ENCODE measurements at regions not wholly inside any gene's neighbourhood (a gene's known extent, or its start where the extent isn't known, plus 50 kb on each side); places are given as distances from the start of the nearest gene placed in this dataset.
"Not testable (repeated sequence)": the region's sequence is repeated elsewhere in the genome, so short reads cannot be mapped to it uniquely, and the experiment has no call there.

GRCh38 chr3:86464180-86464579 lies 526.8 kb downstream of the VGLL3 start:
- Histone ChIP-seq H3K4me1 (ENCODE audit: control insufficient read depth, insufficient read depth, low read length) (no peaks in the 10 kb centered on the region), H3K4me3 (ENCODE audit: low read length) (no peak overlapping the region), H3K36me3 (ENCODE audit: control insufficient read depth, insufficient read depth, low read length) (no peaks in the 10 kb centered on the region), H3K27ac (ENCODE audit: low read length) (no peak overlapping the region), H3K27me3 (ENCODE audit: control insufficient read depth, insufficient read depth, low read length) (no peaks in the 10 kb centered on the region), H3K9me3 (ENCODE audit: control insufficient read depth, low read depth, low read length) (no peaks in the 10 kb centered on the region)
- no peak for DNase-seq

DNA sequence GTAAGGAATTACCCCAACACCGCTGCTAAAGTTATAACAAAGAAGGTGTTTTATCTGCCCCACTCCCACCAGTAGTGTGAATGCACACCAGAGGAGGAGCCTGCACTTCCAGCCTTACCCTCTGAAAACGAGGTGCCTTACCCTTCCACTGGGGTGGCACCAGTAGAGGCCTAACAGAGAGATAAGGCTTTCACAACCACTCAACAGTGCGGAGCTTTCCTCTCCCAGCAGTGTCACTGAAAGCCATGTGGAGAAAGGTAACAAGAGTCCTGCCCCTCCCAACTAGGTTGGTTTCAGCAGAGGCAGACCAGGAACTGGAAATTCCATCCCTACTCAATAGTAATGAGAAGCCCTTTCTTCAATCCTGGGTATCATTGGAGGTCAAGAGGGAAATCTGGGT lies 539.2 kb downstream of the VGLL3 start:
- DNase-seq: no peak
- H3K36me3 ChIP-seq (ENCODE audit: control insufficient read depth, insufficient read depth, low read length): no peaks in the 10 kb centered on the region
- no CpG with 5 or more reads among the region's 3 CpGs for whole genome bisulfite sequencing (ENCODE audit: insufficient coverage, low lambda C conversion rate)
- H3K9me3 ChIP-seq (ENCODE audit: control insufficient read depth, low read depth, low read length): no peaks in the 10 kb centered on the region
- no peaks in the 10 kb centered on the region for H3K27me3 ChIP-seq (ENCODE audit: control insufficient read depth, insufficient read depth, low read length)
- H3K4me3 ChIP-seq (ENCODE audit: low read length): no peak overlapping the region
- H3K27ac ChIP-seq (ENCODE audit: low read length): no peak overlapping the region
- H3K4me1 ChIP-seq (ENCODE audit: control insufficient read depth, insufficient read depth, low read length): no peaks in the 10 kb centered on the region

GRCh38 chr3:86438544-86438943 lies 552.4 kb downstream of the VGLL3 start:
- H3K27ac ChIP-seq (ENCODE audit: low read length): no peak overlapping the region
- 100% methylated on average over 1 of the region's 3 CpGs for WGBS (ENCODE audit: insufficient coverage, low lambda C conversion rate)
- no peak overlapping the region for H3K4me3 ChIP-seq (ENCODE audit: low read length)
- no peaks in the 10 kb centered on the region for H3K27me3 ChIP-seq (ENCODE audit: control insufficient read depth, insufficient read depth, low read length)
- no peaks in the 10 kb centered on the region for H3K4me1 ChIP-seq (ENCODE audit: control insufficient read depth, insufficient read depth, low read length)
- no peak for DNase-seq
- no peaks in the 10 kb centered on the region for H3K36me3 ChIP-seq (ENCODE audit: control insufficient read depth, insufficient read depth, low read length)
- H3K9me3 ChIP-seq (ENCODE audit: control insufficient read depth, low read depth, low read length): no peaks in the 10 kb centered on the region

GRCh38 chr3:86427343-86427742 lies 563.6 kb downstream of the VGLL3 start:
- H3K27me3 ChIP-seq (ENCODE audit: control insufficient read depth, insufficient read depth, low read length): no peaks in the 10 kb centered on the region
- 20% methylated on average over 1 of the region's 2 CpGs for WGBS (ENCODE audit: insufficient coverage, low lambda C conversion rate)
- no peaks in the 10 kb centered on the region for H3K4me1 ChIP-seq (ENCODE audit: control insufficient read depth, insufficient read depth, low read length)
- no peaks in the 10 kb centered on the region for H3K36me3 ChIP-seq (ENCODE audit: control insufficient read depth, insufficient read depth, low read length)
- no peak for DNase-seq
- H3K4me3 ChIP-seq (ENCODE audit: low read length): no peak overlapping the region
- no peak overlapping the region for H3K27ac ChIP-seq (ENCODE audit: low read length)
- no peaks in the 10 kb centered on the region for H3K9me3 ChIP-seq (ENCODE audit: control insufficient read depth, low read depth, low read length)

DNA sequence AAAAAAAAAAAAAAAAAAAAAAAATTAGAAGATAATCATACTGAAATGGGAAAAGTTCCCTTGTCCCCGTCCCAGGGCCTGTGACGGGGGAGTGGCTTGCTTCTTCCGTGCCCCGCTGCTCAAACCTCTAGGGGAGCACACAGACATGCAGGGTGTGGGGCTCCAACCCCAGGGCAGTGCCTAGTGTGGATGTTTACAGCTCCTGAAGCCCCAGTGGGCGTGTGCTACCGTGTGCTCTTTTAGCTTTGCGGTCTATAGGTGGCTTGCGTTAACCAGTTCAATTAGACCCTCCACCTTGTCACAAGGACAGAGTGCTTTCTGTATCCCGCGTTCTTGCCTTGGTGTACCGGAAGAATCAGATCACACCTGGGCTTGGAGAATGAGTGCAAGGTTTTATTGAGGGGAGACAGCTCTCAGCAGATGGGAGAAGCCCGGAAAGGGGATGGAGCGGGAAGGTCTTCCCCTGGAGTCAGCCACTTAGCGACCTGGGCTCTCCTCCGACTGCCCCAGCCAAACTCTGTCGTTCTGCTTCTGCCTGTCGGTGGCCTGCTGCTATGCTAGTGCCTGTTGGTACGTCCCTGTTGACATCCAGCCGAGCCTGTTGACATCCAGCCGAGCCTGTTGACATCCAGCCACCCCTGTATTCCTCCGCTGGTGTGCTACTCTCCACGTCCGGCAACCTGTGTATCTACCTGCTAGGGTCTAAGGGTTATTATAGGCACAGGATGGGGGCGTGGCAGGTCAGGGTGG lies 569.8 kb downstream of the VGLL3 start:
- no CpG with 5 or more reads among the region's 24 CpGs for WGBS (ENCODE audit: insufficient coverage, low lambda C conversion rate)
- H3K9me3 ChIP-seq (ENCODE audit: control insufficient read depth, low read depth, low read length): no peaks in the 10 kb centered on the region
- H3K27me3 ChIP-seq (ENCODE audit: control insufficient read depth, insufficient read depth, low read length): no peaks in the 10 kb centered on the region
- H3K4me3 ChIP-seq (ENCODE audit: low read length): no peak overlapping the region
- no peak for DNase-seq
- H3K36me3 ChIP-seq (ENCODE audit: control insufficient read depth, insufficient read depth, low read length): no peaks in the 10 kb centered on the region
- H3K4me1 ChIP-seq (ENCODE audit: control insufficient read depth, insufficient read depth, low read length): no peaks in the 10 kb centered on the region
- H3K27ac ChIP-seq (ENCODE audit: low read length): no peak overlapping the region

GRCh38 chr3:86418861-86419260 lies 572.1 kb downstream of the VGLL3 start:
- Histone ChIP-seq H3K4me3 (ENCODE audit: low read length) (no peak overlapping the region), H3K4me1 (ENCODE audit: control insufficient read depth, insufficient read depth, low read length) (no peaks in the 10 kb centered on the region), H3K27ac (ENCODE audit: low read length) (no peak overlapping the region), H3K27me3 (ENCODE audit: control insufficient read depth, insufficient read depth, low read length) (no peaks in the 10 kb centered on the region), H3K36me3 (ENCODE audit: control insufficient read depth, insufficient read depth, low read length) (no peaks in the 10 kb centered on the region), H3K9me3 (ENCODE audit: control insufficient read depth, low read depth, low read length) (no peaks in the 10 kb centered on the region)
- no peak for DNase-seq
- no CpG with 5 or more reads among the region's 2 CpGs for WGBS (ENCODE audit: insufficient coverage, low lambda C conversion rate)

DNA sequence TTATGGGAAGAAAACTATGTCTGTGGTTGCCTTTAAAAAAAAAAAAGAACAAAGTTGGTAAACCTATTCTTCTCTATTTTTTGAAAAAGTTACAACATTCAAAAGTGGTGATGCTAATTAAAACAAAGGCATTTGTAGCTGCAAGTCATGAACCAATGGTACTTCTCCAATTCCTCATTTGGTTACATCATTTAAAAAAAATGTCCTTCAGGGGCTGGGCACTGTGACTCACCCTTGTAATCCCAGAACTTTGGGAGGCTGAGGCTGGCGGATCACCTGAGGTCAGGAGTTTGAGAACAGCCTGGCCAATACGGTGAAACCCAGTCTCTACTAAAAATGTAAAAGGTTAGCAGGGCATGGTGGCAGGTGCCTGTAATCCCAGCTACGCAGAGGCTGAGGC lies 574.6 kb downstream of the VGLL3 start:
- no peak overlapping the region for H3K4me3 ChIP-seq (ENCODE audit: low read length)
- WGBS (ENCODE audit: insufficient coverage, low lambda C conversion rate): 100% methylated on average over 1 of the region's 3 CpGs
- DNase-seq: no peak
- H3K9me3 ChIP-seq (ENCODE audit: control insufficient read depth, low read depth, low read length): no peaks in the 10 kb centered on the region
- no peak overlapping the region for H3K27ac ChIP-seq (ENCODE audit: low read length)
- no peaks in the 10 kb centered on the region for H3K4me1 ChIP-seq (ENCODE audit: control insufficient read depth, insufficient read depth, low read length)
- no peaks in the 10 kb centered on the region for H3K27me3 ChIP-seq (ENCODE audit: control insufficient read depth, insufficient read depth, low read length)
- H3K36me3 ChIP-seq (ENCODE audit: control insufficient read depth, insufficient read depth, low read length): no peaks in the 10 kb centered on the region

- H3K27me3 ChIP-seq (ENCODE audit: control insufficient read depth, insufficient read depth, low read length): no peaks in the 10 kb centered on the region
- no peak overlapping the region for H3K4me3 ChIP-seq (ENCODE audit: low read length)
- no peak overlapping the region for H3K27ac ChIP-seq (ENCODE audit: low read length)
- no peaks in the 10 kb centered on the region for H3K4me1 ChIP-seq (ENCODE audit: control insufficient read depth, insufficient read depth, low read length)
- WGBS (ENCODE audit: insufficient coverage, low lambda C conversion rate): no CpG with 5 or more reads among the region's 2 CpGs
- H3K36me3 ChIP-seq (ENCODE audit: control insufficient read depth, insufficient read depth, low read length): no peaks in the 10 kb centered on the region
- no peaks in the 10 kb centered on the region for H3K9me3 ChIP-seq (ENCODE audit: control insufficient read depth, low read depth, low read length)
- DNase-seq: no peak
These were observed 577.3 kb downstream of the VGLL3 start for GRCh38 chr3:86413645-86414044.

DNA sequence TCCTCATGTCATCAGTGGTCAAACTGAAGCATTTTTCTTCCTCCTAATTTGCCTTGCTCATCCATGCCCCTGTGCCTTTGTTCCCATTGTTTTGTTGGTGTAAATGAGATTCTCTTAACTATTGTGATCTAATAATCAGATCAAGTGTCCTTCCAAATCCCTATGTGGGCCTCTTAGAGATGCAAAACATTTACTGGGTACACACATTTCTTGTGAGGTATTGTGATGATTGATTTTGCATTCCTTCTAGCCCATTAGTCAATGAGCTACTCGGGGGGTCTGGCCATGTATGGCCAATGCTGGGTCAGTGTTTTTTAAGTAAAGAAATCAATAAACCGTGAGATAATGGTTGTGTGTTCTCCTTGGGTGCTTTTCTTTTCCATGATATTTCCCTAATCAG lies 580.4 kb downstream of the VGLL3 start:
- Histone ChIP-seq H3K9me3 (ENCODE audit: control insufficient read depth, low read depth, low read length) (no peaks in the 10 kb centered on the region), H3K36me3 (ENCODE audit: control insufficient read depth, insufficient read depth, low read length) (no peaks in the 10 kb centered on the region), H3K4me1 (ENCODE audit: control insufficient read depth, insufficient read depth, low read length) (no peaks in the 10 kb centered on the region), H3K4me3 (ENCODE audit: low read length) (no peak overlapping the region), H3K27me3 (ENCODE audit: control insufficient read depth, insufficient read depth, low read length) (no peaks in the 10 kb centered on the region), H3K27ac (ENCODE audit: low read length) (no peak overlapping the region)
- 60% methylated on average over 1 of the region's 2 CpGs for WGBS (ENCODE audit: insufficient coverage, low lambda C conversion rate)
- DNase-seq: no peak

DNA sequence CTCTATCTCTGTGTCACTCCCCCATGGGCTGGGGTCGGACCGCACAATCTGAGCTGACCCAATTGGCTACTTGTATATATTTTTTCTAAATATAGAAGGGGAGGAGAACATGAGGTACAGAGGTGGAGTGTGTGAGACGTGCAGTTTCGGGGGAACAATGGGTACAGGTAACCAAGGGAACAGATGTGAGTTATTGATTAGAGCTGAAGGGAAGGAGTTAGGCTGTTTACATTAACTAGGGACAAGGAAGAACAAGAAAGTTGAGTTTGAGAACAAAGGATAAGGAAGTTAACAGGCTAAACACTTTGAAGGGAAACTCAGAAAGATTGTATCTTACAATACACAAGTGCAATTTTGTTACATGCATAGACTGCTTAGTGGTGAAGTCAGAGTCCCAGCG lies 601.2 kb downstream of the VGLL3 start:
- not testable (repeated sequence) for DNase-seq

GRCh38 chr3:86388820-86389219 lies 602.1 kb downstream of the VGLL3 start:
- H3K36me3 ChIP-seq (ENCODE audit: control insufficient read depth, insufficient read depth, low read length): no peaks in the 10 kb centered on the region
- H3K27me3 ChIP-seq (ENCODE audit: control insufficient read depth, insufficient read depth, low read length): no peaks in the 10 kb centered on the region
- H3K27ac ChIP-seq (ENCODE audit: low read length): no peak overlapping the region
- no CpG with 5 or more reads among the region's 4 CpGs for WGBS (ENCODE audit: insufficient coverage, low lambda C conversion rate)
- H3K4me3 ChIP-seq (ENCODE audit: low read length): no peak overlapping the region
- H3K4me1 ChIP-seq (ENCODE audit: control insufficient read depth, insufficient read depth, low read length): no peaks in the 10 kb centered on the region
- H3K9me3 ChIP-seq (ENCODE audit: control insufficient read depth, low read depth, low read length): no peaks in the 10 kb centered on the region
- DNase-seq: peak in 1 of 2 donors; percentile 4

More for the DNA sequence above, 601.2 kb downstream of the VGLL3 start:
- not testable (repeated sequence) for H3K4me3 ChIP-seq (ENCODE audit: low read length); H3K27me3 ChIP-seq (ENCODE audit: control insufficient read depth, insufficient read depth, low read length); H3K9me3 ChIP-seq (ENCODE audit: control insufficient read depth, low read depth, low read length); H3K4me1 ChIP-seq (ENCODE audit: control insufficient read depth, insufficient read depth, low read length); H3K36me3 ChIP-seq (ENCODE audit: control insufficient read depth, insufficient read depth, low read length); H3K27ac ChIP-seq (ENCODE audit: low read length)
- 40% methylated on average over 2 of the region's 5 CpGs for WGBS (ENCODE audit: insufficient coverage, low lambda C conversion rate)
